ENCODE measurements at regions not wholly inside any gene's neighbourhood (a gene's known extent, or its start where the extent isn't known, plus 50 kb on each side); places are given as distances from the start of the nearest gene placed in this dataset.

DNA sequence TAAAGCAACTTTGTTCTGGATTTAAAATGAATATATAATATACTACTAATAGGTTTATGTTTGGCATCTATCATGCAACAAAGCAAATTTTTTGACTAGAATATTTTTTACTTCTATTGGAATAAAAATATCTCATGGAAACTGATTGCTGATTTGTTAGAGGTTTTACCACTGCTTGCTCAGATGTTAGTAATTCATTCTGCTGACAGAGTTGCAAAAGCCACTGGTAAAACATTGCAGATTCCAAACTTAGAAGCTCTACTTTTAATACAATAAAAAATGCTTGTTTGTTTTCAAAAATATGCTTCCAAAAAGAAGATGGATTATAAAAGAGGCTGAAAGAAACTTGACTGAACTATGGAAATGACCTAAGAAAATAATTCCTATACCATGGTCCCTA is 795.2 kb downstream of the PCDH18 start:
- TF ChIP-seq NFIC (IDR thresholded peaks at IDR 0.05): no peak
- TF ChIP-seq RAD21 (IDR thresholded peaks at IDR 0.05; ENCODE audit: low read depth): no peak
- no peak for TF ChIP-seq YY1 (IDR thresholded peaks at IDR 0.05; ENCODE audit: low read depth)
- TF ChIP-seq, protein P1, sequence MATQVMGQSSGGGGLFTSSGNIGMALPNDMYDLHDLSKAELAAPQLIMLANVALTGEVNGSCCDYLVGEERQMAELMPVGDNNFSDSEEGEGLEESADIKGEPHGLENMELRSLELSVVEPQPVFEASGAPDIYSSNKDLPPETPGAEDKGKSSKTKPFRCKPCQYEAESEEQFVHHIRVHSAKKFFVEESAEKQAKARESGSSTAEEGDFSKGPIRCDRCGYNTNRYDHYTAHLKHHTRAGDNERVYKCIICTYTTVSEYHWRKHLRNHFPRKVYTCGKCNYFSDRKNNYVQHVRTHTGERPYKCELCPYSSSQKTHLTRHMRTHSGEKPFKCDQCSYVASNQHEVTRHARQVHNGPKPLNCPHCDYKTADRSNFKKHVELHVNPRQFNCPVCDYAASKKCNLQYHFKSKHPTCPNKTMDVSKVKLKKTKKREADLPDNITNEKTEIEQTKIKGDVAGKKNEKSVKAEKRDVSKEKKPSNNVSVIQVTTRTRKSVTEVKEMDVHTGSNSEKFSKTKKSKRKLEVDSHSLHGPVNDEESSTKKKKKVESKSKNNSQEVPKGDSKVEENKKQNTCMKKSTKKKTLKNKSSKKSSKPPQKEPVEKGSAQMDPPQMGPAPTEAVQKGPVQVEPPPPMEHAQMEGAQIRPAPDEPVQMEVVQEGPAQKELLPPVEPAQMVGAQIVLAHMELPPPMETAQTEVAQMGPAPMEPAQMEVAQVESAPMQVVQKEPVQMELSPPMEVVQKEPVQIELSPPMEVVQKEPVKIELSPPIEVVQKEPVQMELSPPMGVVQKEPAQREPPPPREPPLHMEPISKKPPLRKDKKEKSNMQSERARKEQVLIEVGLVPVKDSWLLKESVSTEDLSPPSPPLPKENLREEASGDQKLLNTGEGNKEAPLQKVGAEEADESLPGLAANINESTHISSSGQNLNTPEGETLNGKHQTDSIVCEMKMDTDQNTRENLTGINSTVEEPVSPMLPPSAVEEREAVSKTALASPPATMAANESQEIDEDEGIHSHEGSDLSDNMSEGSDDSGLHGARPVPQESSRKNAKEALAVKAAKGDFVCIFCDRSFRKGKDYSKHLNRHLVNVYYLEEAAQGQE (IDR thresholded peaks at IDR 0.05; ENCODE audit: low read depth): no peak
- TF ChIP-seq CREB1 (IDR thresholded peaks at IDR 0.05; ENCODE audit: low read depth): no peak
- no peak for TF ChIP-seq EGR1 (IDR thresholded peaks at IDR 0.05)
- TF ChIP-seq TCF12 (IDR thresholded peaks at IDR 0.05; ENCODE audit: low read depth): no peak
- TF ChIP-seq TEAD4 (IDR thresholded peaks at IDR 0.05): no peak
- TF ChIP-seq, protein P2, sequence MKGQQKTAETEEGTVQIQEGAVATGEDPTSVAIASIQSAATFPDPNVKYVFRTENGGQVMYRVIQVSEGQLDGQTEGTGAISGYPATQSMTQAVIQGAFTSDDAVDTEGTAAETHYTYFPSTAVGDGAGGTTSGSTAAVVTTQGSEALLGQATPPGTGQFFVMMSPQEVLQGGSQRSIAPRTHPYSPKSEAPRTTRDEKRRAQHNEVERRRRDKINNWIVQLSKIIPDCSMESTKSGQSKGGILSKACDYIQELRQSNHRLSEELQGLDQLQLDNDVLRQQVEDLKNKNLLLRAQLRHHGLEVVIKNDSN (IDR thresholded peaks at IDR 0.05): no peak
- TF ChIP-seq CEBPB (IDR thresholded peaks at IDR 0.05): no peak
- TF ChIP-seq, protein P3, sequence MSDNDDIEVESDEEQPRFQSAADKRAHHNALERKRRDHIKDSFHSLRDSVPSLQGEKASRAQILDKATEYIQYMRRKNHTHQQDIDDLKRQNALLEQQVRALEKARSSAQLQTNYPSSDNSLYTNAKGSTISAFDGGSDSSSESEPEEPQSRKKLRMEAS (IDR thresholded peaks at IDR 0.05): no peak
- no peak for TF ChIP-seq FOXM1 (IDR thresholded peaks at IDR 0.05; ENCODE audit: borderline replicate concordance, low read depth)
- TF ChIP-seq ZBTB7A (IDR thresholded peaks at IDR 0.05; ENCODE audit: low read depth): no peak
- no peak for TF ChIP-seq EP300 (IDR thresholded peaks at IDR 0.05; ENCODE audit: borderline replicate concordance)
- no peak for TF ChIP-seq TAF1 (IDR thresholded peaks at IDR 0.05; ENCODE audit: low read depth)

DNA sequence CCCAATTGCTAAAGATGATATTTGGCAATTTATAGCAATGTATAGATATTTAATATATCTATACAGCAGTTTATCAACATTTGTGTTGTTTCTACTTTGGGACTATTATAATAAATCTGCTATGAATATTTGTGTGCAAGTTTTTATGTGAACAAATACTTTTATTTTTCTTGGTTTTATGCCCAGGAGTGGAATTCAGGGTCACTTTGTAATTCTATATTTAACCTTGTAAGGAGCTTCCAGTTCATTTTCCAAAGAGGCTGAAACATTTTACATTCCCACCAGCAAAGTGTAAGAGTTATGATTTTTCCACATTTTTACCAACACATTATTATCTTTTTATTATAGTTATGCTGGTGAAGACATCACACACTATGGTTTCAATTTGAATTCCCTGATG is 801.3 kb downstream of the PCDH18 start:
- no peak for TF ChIP-seq CREB1 (IDR thresholded peaks at IDR 0.05; ENCODE audit: low read depth)
- TF ChIP-seq, protein P2 (IDR thresholded peaks at IDR 0.05): no peak
- TF ChIP-seq, protein P1 (IDR thresholded peaks at IDR 0.05; ENCODE audit: low read depth): no peak
- no peak for TF ChIP-seq CEBPB (IDR thresholded peaks at IDR 0.05)

DNA sequence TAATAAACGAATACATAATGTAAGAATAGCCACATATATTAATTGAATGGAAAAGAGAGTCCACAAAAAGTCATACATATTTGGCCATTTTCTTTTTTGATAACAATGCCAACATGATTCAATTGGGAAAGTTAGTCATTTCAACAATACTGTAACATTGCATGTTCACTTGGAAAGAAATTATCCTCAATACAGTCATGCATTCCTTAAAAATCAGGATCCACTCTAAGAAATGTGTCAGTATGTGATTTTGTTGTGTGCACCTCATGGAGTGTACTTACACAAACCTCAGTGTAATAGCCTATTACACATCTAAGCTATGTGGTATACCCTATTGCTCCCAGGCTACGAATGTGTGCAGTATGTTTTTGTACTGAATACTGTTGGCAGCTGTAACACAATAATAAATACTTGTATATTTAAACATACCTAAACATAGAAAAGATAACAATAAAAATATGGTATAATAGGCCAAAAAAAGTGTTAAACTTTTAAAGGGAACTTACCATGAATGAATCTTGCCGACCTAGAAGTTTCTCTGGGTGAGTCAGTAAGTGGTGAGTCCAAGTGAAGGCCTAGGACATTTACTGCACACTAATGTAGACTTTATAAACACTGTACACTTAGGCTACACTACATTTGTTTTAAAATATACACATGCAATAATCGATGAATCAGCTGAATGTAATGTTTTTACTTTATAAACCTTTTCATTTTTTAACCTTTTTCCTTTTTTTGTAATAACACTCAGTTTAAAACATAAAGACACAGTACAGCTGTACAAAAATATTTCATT is 806.8 kb downstream of the PCDH18 start:
- TF ChIP-seq RAD21 (IDR thresholded peaks at IDR 0.05; ENCODE audit: low read depth) (no peak), EP300 (IDR thresholded peaks at IDR 0.05; ENCODE audit: borderline replicate concordance) (no peak), FOXM1 (IDR thresholded peaks at IDR 0.05; ENCODE audit: borderline replicate concordance, low read depth) (no peak), EGR1 (IDR thresholded peaks at IDR 0.05) (no peak), TAF1 (IDR thresholded peaks at IDR 0.05; ENCODE audit: low read depth) (no peak), YY1 (IDR thresholded peaks at IDR 0.05; ENCODE audit: low read depth) (no peak), TCF12 (IDR thresholded peaks at IDR 0.05; ENCODE audit: low read depth) (no peak), TEAD4 (IDR thresholded peaks at IDR 0.05) (no peak), NFIC (IDR thresholded peaks at IDR 0.05) (no peak), ZBTB7A (IDR thresholded peaks at IDR 0.05; ENCODE audit: low read depth) (no peak), CREB1 (IDR thresholded peaks at IDR 0.05; ENCODE audit: low read depth) (no peak), CEBPB (IDR thresholded peaks at IDR 0.05) (no peak)
- TF ChIP-seq, protein P3 (IDR thresholded peaks at IDR 0.05): no peak
- TF ChIP-seq, protein P1 (IDR thresholded peaks at IDR 0.05; ENCODE audit: low read depth): no peak
- TF ChIP-seq, protein P2 (IDR thresholded peaks at IDR 0.05): no peak

GRCh38 chr4:136713140-136713539 is 819.2 kb downstream of the PCDH18 start:
- no peak for TF ChIP-seq TEAD4 (IDR thresholded peaks at IDR 0.05)
- TF ChIP-seq, protein P1 (IDR thresholded peaks at IDR 0.05; ENCODE audit: low read depth): no peak
- no peak for TF ChIP-seq CREB1 (IDR thresholded peaks at IDR 0.05; ENCODE audit: low read depth)
- TF ChIP-seq TCF12 (IDR thresholded peaks at IDR 0.05; ENCODE audit: low read depth): no peak
- no peak for TF ChIP-seq EGR1 (IDR thresholded peaks at IDR 0.05)
- TF ChIP-seq RAD21 (IDR thresholded peaks at IDR 0.05; ENCODE audit: low read depth): no peak
- no peak for TF ChIP-seq FOXM1 (IDR thresholded peaks at IDR 0.05; ENCODE audit: borderline replicate concordance, low read depth)
- TF ChIP-seq, protein P2 (IDR thresholded peaks at IDR 0.05): no peak

All from Ishikawa (cell line).